Ovary (tissue), 3 donors: ENCODE measurements at regions not wholly inside any gene's neighbourhood (a gene's known extent, or its start where the extent isn't known, plus 50 kb on each side); places are given as distances from the start of the nearest gene placed in this dataset.

Experiments used
- EP300 ChIP-seq: sonication (generic); formaldehyde crosslinking; IDR thresholded peaks from one replicate; pipeline ENCODE4 v1.6.1; 2017; ENCODE audit warnings: antibody characterized with exemption
- POLR2A ChIP-seq: fragments of 450-650 bp; IDR thresholded peaks from one replicate; pipeline ENCODE4 v1.6.1; 2017; ENCODE audit warnings: antibody characterized with exemption, mild to moderate bottlenecking, moderate library complexity
- TF ChIP-seq, protein P1 (sequence below), 3 donors: fragments of 450-650 bp in 2 of 3; fragments of 200-600 bp in 1 of 3; IDR thresholded peaks; one replicate each; pipeline versions ENCODE4 v1.5.1 to v1.8.0; 2016 to 2022; ENCODE audit warnings: antibody characterized with exemption in 3 of 3, mild to moderate bottlenecking in 1 of 3
- donor health status: DM: no; HTN: no; CAD: no.

DNA sequence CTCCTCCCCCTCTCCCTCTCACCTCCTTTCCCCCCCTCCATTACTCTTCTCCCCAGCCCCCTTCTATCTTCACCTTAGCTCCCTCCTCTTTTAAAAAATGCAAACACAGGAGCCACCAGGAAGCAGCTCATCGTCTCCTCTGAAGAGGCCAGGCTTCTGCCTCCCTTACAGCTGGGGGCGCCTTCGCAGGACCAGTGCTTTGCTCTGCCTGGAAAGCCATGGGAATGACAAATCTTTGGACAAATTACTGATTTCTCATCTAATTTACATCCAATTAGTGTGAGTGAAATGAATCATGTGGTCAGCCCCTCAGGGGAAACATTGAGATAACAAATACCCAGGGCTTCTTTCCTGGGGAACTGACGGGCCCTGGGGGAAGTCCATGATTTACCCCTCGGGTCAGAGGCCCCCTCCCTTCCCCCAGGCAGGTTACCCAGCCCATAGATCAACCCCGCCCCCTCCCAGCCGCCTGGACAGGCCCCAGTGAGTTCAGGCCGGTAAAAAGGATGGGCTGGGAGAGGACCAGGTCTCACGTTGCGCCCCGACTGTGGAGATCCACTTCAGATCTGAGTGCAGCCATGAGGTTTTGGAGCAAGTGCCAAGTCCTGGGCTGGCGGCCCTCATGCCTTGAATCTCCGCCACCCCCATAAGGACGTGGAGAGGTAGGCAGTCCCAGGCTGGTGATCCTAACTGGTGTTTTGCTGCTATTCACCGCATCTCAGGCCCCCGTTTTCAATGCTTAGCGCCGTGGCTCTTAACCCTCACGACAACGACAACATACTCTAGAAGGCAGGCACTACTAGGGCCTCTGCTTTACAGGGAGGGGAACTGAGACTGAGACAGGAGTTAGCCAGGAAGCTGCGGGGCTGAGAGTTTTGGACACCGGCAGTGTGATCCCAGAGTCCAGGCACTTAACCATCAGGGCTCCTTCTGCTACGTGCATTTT lies 300.8 kb downstream of the RRAGC start:
- TF ChIP-seq, protein P1, sequence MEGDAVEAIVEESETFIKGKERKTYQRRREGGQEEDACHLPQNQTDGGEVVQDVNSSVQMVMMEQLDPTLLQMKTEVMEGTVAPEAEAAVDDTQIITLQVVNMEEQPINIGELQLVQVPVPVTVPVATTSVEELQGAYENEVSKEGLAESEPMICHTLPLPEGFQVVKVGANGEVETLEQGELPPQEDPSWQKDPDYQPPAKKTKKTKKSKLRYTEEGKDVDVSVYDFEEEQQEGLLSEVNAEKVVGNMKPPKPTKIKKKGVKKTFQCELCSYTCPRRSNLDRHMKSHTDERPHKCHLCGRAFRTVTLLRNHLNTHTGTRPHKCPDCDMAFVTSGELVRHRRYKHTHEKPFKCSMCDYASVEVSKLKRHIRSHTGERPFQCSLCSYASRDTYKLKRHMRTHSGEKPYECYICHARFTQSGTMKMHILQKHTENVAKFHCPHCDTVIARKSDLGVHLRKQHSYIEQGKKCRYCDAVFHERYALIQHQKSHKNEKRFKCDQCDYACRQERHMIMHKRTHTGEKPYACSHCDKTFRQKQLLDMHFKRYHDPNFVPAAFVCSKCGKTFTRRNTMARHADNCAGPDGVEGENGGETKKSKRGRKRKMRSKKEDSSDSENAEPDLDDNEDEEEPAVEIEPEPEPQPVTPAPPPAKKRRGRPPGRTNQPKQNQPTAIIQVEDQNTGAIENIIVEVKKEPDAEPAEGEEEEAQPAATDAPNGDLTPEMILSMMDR (IDR thresholded peaks at IDR 0.05): no peak
- TF ChIP-seq POLR2A: no peak
- TF ChIP-seq EP300: no peak
